SIG-M5 treated with dmso at 0.1 percent for 504 hours (cell line): ENCODE measurements at regions not wholly inside any gene's neighbourhood (a gene's known extent, or its start where the extent isn't known, plus 50 kb on each side); places are given as distances from the start of the nearest gene placed in this dataset.

Source experiments
- DNase-seq: peaks from one replicate; lab custom pipeline; 2025; ENCODE audit not compliant: unreplicated experiment; lab: John Stamatoyannopoulos, UW

- DNase-seq: no peak
Observed at GRCh38 chr12:107973950-107974349, 155.1 kb upstream of the WSCD2 start.

- DNase-seq: no peak
Observed at GRCh38 chr12:107976331-107976730, 152.8 kb upstream of the WSCD2 start.

GRCh38 chr12:107978201-107978600 is 150.9 kb upstream of the WSCD2 start:
- no peak for DNase-seq

GRCh38 chr12:107978641-107979040 is 150.4 kb upstream of the WSCD2 start:
- no peak for DNase-seq

- no peak for DNase-seq
Observed at GRCh38 chr12:107983756-107984472, 145.2 kb upstream of the WSCD2 start.

GRCh38 chr12:107984973-107985372 is 144.1 kb upstream of the WSCD2 start:
- no peak for DNase-seq

- no peak for DNase-seq
Observed at GRCh38 chr12:107986183-107986582, 142.9 kb upstream of the WSCD2 start.

- DNase-seq: peak; percentile 24
Observed at GRCh38 chr12:107990325-107990724, 138.8 kb upstream of the WSCD2 start.

- DNase-seq: no peak
Observed at GRCh38 chr12:107992029-107992428, 137.1 kb upstream of the WSCD2 start.

GRCh38 chr12:107992870-107993451 is 136.1 kb upstream of the WSCD2 start:
- peak; percentile 59 for DNase-seq

GRCh38 chr12:107998863-107999262 is 130.2 kb upstream of the WSCD2 start:
- no peak for DNase-seq

- DNase-seq: no peak
Observed at GRCh38 chr12:108000111-108000510, 129.0 kb upstream of the WSCD2 start.

GRCh38 chr12:108004319-108004718 is 124.8 kb upstream of the WSCD2 start:
- no peak for DNase-seq

GRCh38 chr12:108008163-108008905 is 120.8 kb upstream of the WSCD2 start:
- no peak for DNase-seq

- no peak for DNase-seq
Observed at GRCh38 chr12:108009442-108010070, 119.5 kb upstream of the WSCD2 start.

- no peak for DNase-seq
Observed at GRCh38 chr12:108016022-108016564, 113.0 kb upstream of the WSCD2 start.

- no peak for DNase-seq
Observed at GRCh38 chr12:108017472-108018057, 111.5 kb upstream of the WSCD2 start.

- DNase-seq: no peak
Observed at GRCh38 chr12:108019862-108020261, 109.2 kb upstream of the WSCD2 start.

GRCh38 chr12:108021141-108021540 is 107.9 kb upstream of the WSCD2 start:
- DNase-seq: no peak

GRCh38 chr12:108021949-108022522 is 107.1 kb upstream of the WSCD2 start:
- DNase-seq: no peak
